HCT116 (cell line): ENCODE measurements at regions not wholly inside any gene's neighbourhood (a gene's known extent, or its start where the extent isn't known, plus 50 kb on each side); places are given as distances from the start of the nearest gene placed in this dataset.

Experiments
- ATAC-seq: fragments of 200-7000 bp; cut with Tn5 transposase; 2 replicates; pipeline ENCODE4 v1.9.1; 2020; ENCODE audit warnings: mild to moderate bottlenecking, moderate library complexity
- BruUV-seq: library from RNA; stranded (reverse); fragments of 400-500 nt; replicated peaks from 2 replicates; lab custom pipeline; 2021; lab: Mats Ljungman, UMichigan
- CTCF ChIA-PET: fragments of 300-600 bp; sonication (Branson Sonifier 250); formaldehyde crosslinking; loops from one replicate; lab custom pipeline; 2021; ENCODE audit warnings: antibody characterized with exemption; lab: Charles Lee
- POLR2A ChIA-PET: fragments of 300-600, 350-600 bp; sonication (Branson Sonifier 250); formaldehyde crosslinking; loops from one replicate; lab custom pipeline; 2021; ENCODE audit warnings: antibody characterized with exemption; lab: Charles Lee
- RAD21 ChIA-PET, 2 experiments: fragments of 300-600 bp; sonication (Branson Sonifier 250); formaldehyde crosslinking; loops; one replicate each; lab custom pipeline; 2023; ENCODE audit warnings: low total read pairs in 2 of 2; ENCODE audit not compliant: uncharacterized antibody in 2 of 2, unreplicated experiment in 2 of 2, low non-redundant PET in 1 of 2; lab: Charles Lee
- DNase-seq: peaks from one replicate; pipeline ENCODE4 v3.0.0-alpha.2; 2010; ENCODE audit warnings: low read depth, low spot score
- H2AFZ ChIP-seq: fragments of 200-600 bp; shearing (Covaris generic), sonication (generic); 2 replicates; pipeline ENCODE4 v1.6.1; 2017; ENCODE audit warnings: low read depth, mixed run types, mixed read lengths, antibody characterized with exemption, low read length; ENCODE audit not compliant: poor library complexity, severe bottlenecking
- H3K27ac ChIP-seq: 2 replicates; pipeline ENCODE4 v1.5.1; 2012; ENCODE audit warnings: low read depth, low read length
- H3K27me3 ChIP-seq: fragments of 200-600 bp; sonication (generic); 2 replicates; pipeline ENCODE4 v1.6.1; 2016; ENCODE audit warnings: mixed run types, low read length, mixed read lengths; ENCODE audit not compliant: insufficient read depth
- H3K36me3 ChIP-seq, 2 experiments: fragments of 200-500 bp in 1 of 2; fragments of 200-600 bp in 1 of 2; sonication (Bioruptor generic) in 1 of 2; sonication (generic) in 1 of 2; 2 replicates each; pipeline versions ENCODE4 v1.5.1 to v1.6.1; 2014 to 2016; ENCODE audit warnings: low read length in 2 of 2, inconsistent platforms in 1 of 2, mixed read lengths in 1 of 2, mixed run types in 1 of 2; ENCODE audit not compliant: insufficient read depth in 2 of 2, control insufficient read depth in 1 of 2
- H3K4me1 ChIP-seq, 2 experiments: fragments of 200-600 bp in 1 of 2; sonication (generic) in 1 of 2; 2 replicates each; pipeline versions ENCODE4 v1.5.1 to v1.6.1; 2012 to 2017; ENCODE audit warnings: low read length in 2 of 2, inconsistent platforms in 1 of 2, mild to moderate bottlenecking in 1 of 2, mixed read lengths in 1 of 2, mixed run types in 1 of 2, moderate library complexity in 1 of 2; ENCODE audit not compliant: insufficient read depth in 2 of 2, control insufficient read depth in 1 of 2
- H3K4me2 ChIP-seq: fragments of 200-600 bp; sonication (generic); 2 replicates; pipeline ENCODE4 v1.6.1; 2017; ENCODE audit warnings: mixed run types, low read length, mixed read lengths
- H3K4me3 ChIP-seq, 2 experiments: fragments of 200-600 bp in 1 of 2; sonication (generic) in 1 of 2; replicated peaks in 1 of 2; 2 replicates each; pipeline ENCODE4 v1.5.1; 2011 to 2016; ENCODE audit warnings: low read length in 2 of 2, control low read depth in 1 of 2, low read depth in 1 of 2, mild to moderate bottlenecking in 1 of 2, mixed read lengths in 1 of 2, mixed run types in 1 of 2
- H3K79me2 ChIP-seq: fragments of 200-600 bp; sonication (generic); 2 replicates; pipeline ENCODE4 v1.6.1; 2017; ENCODE audit warnings: mild to moderate bottlenecking, mixed run types, low read length, moderate library complexity, mixed read lengths; ENCODE audit not compliant: insufficient read depth
- H3K9ac ChIP-seq: fragments of 200-600 bp; sonication (generic); 2 replicates; pipeline ENCODE4 v1.6.1; 2016; ENCODE audit warnings: low read length, mixed read lengths
- H3K9me2 ChIP-seq: fragments of 200-600 bp; sonication (generic), shearing (Covaris generic); 2 replicates; pipeline ENCODE4 v1.6.1; 2017; ENCODE audit warnings: mixed run types, mild to moderate bottlenecking, moderate library complexity; ENCODE audit not compliant: insufficient read depth
- H3K9me3 ChIP-seq, 2 experiments: fragments of 200-500 bp in 1 of 2; fragments of 200-600 bp in 1 of 2; sonication (Bioruptor generic) in 1 of 2; sonication (generic) in 1 of 2; 2 replicates each; pipeline ENCODE4 v1.6.1; 2014 to 2017; ENCODE audit warnings: low read length in 2 of 2, mixed read lengths in 2 of 2, inconsistent platforms in 1 of 2, low read depth in 1 of 2, mild to moderate bottlenecking in 1 of 2, mixed run types in 1 of 2, moderate library complexity in 1 of 2; ENCODE audit not compliant: control insufficient read depth in 1 of 2, insufficient read depth in 1 of 2
- H4K20me1 ChIP-seq: fragments of 200-600 bp; sonication (generic), shearing (Covaris generic); 2 replicates; pipeline ENCODE4 v1.6.1; 2017; ENCODE audit warnings: mixed run types, mild to moderate bottlenecking, moderate library complexity; ENCODE audit not compliant: insufficient read depth
- CBX3 ChIP-seq: IDR thresholded peaks from 2 replicates; pipeline ENCODE4 v1.6.1; 2012; ENCODE audit warnings: low read depth
- EZH2phosphoT487 ChIP-seq: fragments of 200-600 bp; IDR thresholded peaks from 2 replicates; pipeline ENCODE4 v1.6.1; 2018; ENCODE audit warnings: antibody characterized with exemption, borderline replicate concordance
- POLR2AphosphoS5 ChIP-seq: IDR thresholded peaks from 2 replicates; pipeline ENCODE4 v1.6.1; 2011; ENCODE audit warnings: mild to moderate bottlenecking, low read depth, low read length, moderate library complexity
- RAD21 ChIP-seq: IDR thresholded peaks from 2 replicates; pipeline ENCODE4 v1.6.1; 2012; ENCODE audit warnings: low read depth, mild to moderate bottlenecking
- SIN3A ChIP-seq: IDR thresholded peaks from 2 replicates; pipeline ENCODE4 v1.6.1; 2012; ENCODE audit warnings: low read depth
- YY1 ChIP-seq: IDR thresholded peaks from 2 replicates; pipeline ENCODE4 v1.6.1; 2011; ENCODE audit warnings: low read length, low read depth, moderate library complexity, mild to moderate bottlenecking; ENCODE audit not compliant: insufficient replicate concordance; ENCODE audit errors: extremely low read depth
- ZFX ChIP-seq: fragments of 450-650 bp; IDR thresholded peaks from 2 replicates; pipeline ENCODE4 v1.6.1; 2017
- intact Hi-C: fragments of 100-400 bp; cut with micrococcal nuclease; formaldehyde crosslinking; loops from 2 replicates; pipeline ENCODE4 v1.10.0; 2022
- TF ChIP-seq, protein P1 (sequence below), 3 experiments: fragments of 200-600 bp in 1 of 3; sonication (generic) in 1 of 3; IDR thresholded peaks in 2 of 3; conservative IDR thresholded peaks in 1 of 3; 2 replicates each; pipeline ENCODE4 v1.5.1; 2012 to 2017; ENCODE audit warnings: low read depth in 2 of 3, low read length in 2 of 3, antibody characterized with exemption in 1 of 3, borderline replicate concordance in 1 of 3, control low read depth in 1 of 3, mild to moderate bottlenecking in 1 of 3, mixed read lengths in 1 of 3, mixed run types in 1 of 3, moderate library complexity in 1 of 3; ENCODE audit not compliant: insufficient read depth in 1 of 3
- TF ChIP-seq, protein P2 (sequence below): IDR thresholded peaks from 2 replicates; pipeline ENCODE4 v1.6.1; 2012
- TF ChIP-seq, protein P3 (sequence below): IDR thresholded peaks from 2 replicates; pipeline ENCODE4 v1.6.1; 2012

DNA sequence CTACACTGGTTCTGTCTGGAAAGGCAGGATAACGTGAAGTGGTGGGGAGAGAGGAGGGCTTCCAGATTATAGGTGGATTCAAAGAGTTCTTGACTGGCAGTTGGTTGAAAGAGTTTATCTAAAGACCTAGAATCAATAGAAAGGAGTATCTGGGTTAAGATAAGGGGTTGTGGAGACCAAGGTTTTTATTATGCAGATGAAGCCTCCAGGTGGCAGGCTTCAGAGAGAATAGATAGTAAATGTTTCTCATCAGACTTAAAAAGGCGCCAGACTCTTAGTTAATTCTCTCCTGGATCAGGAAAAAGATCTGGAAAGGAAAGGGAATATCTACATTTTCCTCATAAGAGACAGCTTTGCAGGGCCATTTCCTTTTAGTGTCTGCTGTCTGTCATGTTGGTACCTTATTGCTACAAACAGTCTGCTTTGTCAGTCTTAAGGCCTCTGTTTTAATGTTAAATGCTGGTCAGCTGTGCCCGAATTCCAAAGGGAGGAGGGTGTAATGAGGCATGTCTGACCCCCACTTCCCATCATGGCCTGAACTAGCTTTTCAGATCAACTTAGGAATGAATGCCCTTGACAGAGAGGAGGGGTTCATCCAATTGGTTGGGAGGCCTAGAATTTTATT, 401.3 kb downstream of the FUT8 start:
- Histone ChIP-seq H3K4me3 (no peak overlapping the region), H3K9me2 (no peaks in the 10 kb centered on the region), H3K9ac (no peak overlapping the region), H4K20me1 (no peaks in the 10 kb centered on the region), H3K9me3 (peaks cover 0 to 4% of the 10 kb centered on the region in 2 experiments; a peak in 2 of 4 replicates), H3K27me3 (0 out of 2 replicates have a peak, but pooled peaks cover 4% of the 10 kb centered on the region), H3K4me1 (no peaks in the 10 kb centered on the region), H3K27ac (no peak overlapping the region), H2AFZ (no peak overlapping the region), H3K36me3 (no peaks in the 10 kb centered on the region), H3K79me2 (no peaks in the 10 kb centered on the region), H3K4me2 (no peak overlapping the region)
- RAD21 ChIA-PET, result no interaction called here
- no TSS peak for BruUV-seq
- CTCF ChIA-PET, result no interaction called here
- no peak for TF ChIP-seq RAD21
- TF ChIP-seq, protein P1, sequence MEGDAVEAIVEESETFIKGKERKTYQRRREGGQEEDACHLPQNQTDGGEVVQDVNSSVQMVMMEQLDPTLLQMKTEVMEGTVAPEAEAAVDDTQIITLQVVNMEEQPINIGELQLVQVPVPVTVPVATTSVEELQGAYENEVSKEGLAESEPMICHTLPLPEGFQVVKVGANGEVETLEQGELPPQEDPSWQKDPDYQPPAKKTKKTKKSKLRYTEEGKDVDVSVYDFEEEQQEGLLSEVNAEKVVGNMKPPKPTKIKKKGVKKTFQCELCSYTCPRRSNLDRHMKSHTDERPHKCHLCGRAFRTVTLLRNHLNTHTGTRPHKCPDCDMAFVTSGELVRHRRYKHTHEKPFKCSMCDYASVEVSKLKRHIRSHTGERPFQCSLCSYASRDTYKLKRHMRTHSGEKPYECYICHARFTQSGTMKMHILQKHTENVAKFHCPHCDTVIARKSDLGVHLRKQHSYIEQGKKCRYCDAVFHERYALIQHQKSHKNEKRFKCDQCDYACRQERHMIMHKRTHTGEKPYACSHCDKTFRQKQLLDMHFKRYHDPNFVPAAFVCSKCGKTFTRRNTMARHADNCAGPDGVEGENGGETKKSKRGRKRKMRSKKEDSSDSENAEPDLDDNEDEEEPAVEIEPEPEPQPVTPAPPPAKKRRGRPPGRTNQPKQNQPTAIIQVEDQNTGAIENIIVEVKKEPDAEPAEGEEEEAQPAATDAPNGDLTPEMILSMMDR (IDR thresholded peaks at IDR 0.05 in 2 of 3, conservative IDR thresholded peaks at IDR 0.05 in 1 of 3; ENCODE audit: borderline replicate concordance in 1 of 3, insufficient read depth in 1 of 3, low read depth in 2 of 3, low read length in 2 of 3), result no peak
- no peak for TF ChIP-seq EZH2phosphoT487
- TF ChIP-seq, protein P2, sequence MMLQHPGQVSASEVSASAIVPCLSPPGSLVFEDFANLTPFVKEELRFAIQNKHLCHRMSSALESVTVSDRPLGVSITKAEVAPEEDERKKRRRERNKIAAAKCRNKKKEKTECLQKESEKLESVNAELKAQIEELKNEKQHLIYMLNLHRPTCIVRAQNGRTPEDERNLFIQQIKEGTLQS, result no peak
- TF ChIP-seq POLR2AphosphoS5, result no peak
- no peak for TF ChIP-seq CBX3
- TF ChIP-seq, protein P3, sequence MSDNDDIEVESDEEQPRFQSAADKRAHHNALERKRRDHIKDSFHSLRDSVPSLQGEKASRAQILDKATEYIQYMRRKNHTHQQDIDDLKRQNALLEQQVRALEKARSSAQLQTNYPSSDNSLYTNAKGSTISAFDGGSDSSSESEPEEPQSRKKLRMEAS, result no peak
- TF ChIP-seq SIN3A, result no peak
- no peak for TF ChIP-seq ZFX
- no peak for TF ChIP-seq YY1
- DNase-seq (no peak), ATAC-seq (no peak)
- intact Hi-C loops, result no loop called here
- POLR2A ChIA-PET, result no interaction called here
